GM20000 (cell line): ENCODE measurements at regions not wholly inside any gene's neighbourhood (a gene's known extent, or its start where the extent isn't known, plus 50 kb on each side); places are given as distances from the start of the nearest gene placed in this dataset.
A peak's percentile ranks its signal among the peaks of the same experiment; 100 is the strongest.

Experiments
- DNase-seq: peaks from one replicate; pipeline ENCODE4 v3.0.0; 2012; ENCODE audit warnings: low spot score
- CTCF ChIP-seq: IDR thresholded peaks from 2 replicates; pipeline ENCODE4 v1.5.1; 2012; ENCODE audit warnings: mild to moderate bottlenecking, control low read depth; ENCODE audit errors: extremely low read depth, missing control alignments

- DNase-seq = no peak
- no peak for TF ChIP-seq CTCF
Observed at GRCh38 chr11:33545931-33546330, 154.7 kb downstream of the C11orf91 start.

GRCh38 chr11:33544593-33545373 is 155.8 kb downstream of the C11orf91 start:
- no peak for DNase-seq
- no peak for TF ChIP-seq CTCF

- DNase-seq = no peak
- no peak for TF ChIP-seq CTCF
Observed at GRCh38 chr11:33543823-33544222, 156.8 kb downstream of the C11orf91 start.

- TF ChIP-seq CTCF = peak; percentile 68
- peak; percentile 66 for DNase-seq
Observed at GRCh38 chr11:33542921-33543320, 157.7 kb downstream of the C11orf91 start.

- no peak for DNase-seq
- TF ChIP-seq CTCF = no peak
Observed at GRCh38 chr11:33540946-33541915, 159.4 kb downstream of the C11orf91 start.

GRCh38 chr11:33540427-33540826 is 160.2 kb downstream of the C11orf91 start:
- no peak for DNase-seq
- no peak for TF ChIP-seq CTCF

GRCh38 chr11:33539751-33540150 is 160.9 kb downstream of the C11orf91 start:
- no peak for DNase-seq
- no peak for TF ChIP-seq CTCF
